CD4-positive, alpha-beta T cell treated with Interleukin-4 for 4 hours (primary cell): ENCODE measurements at regions not wholly inside any gene's neighbourhood (a gene's known extent, or its start where the extent isn't known, plus 50 kb on each side); places are given as distances from the start of the nearest gene placed in this dataset.
"Not testable (repeated sequence)": the region's sequence is repeated elsewhere in the genome, so short reads cannot be mapped to it uniquely, and the experiment has no call there.

Experiments used
- DNase-seq: peaks from one replicate; pipeline ENCODE4 v3.0.0-alpha.2; 2020

DNA sequence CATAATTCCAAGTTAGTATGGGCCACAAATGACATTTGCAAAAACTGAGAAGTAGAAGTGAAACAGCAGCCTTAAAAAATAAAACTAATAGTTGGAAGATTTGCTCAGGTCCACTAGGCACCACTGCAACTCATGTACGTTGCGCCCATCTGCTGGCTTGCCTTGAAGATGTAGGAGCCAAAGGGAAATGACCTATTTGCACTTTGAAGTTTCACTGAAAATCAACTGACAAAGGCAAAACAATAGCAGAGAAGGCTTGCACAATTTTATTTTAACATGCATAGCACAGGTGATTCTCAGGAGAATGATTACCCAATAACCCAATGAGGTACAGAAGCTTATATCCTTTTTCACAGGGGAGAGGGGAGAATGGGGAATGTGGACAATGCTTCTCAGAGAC, 170.1 kb upstream of the USP25 start:
- DNase-seq: no peak

DNA sequence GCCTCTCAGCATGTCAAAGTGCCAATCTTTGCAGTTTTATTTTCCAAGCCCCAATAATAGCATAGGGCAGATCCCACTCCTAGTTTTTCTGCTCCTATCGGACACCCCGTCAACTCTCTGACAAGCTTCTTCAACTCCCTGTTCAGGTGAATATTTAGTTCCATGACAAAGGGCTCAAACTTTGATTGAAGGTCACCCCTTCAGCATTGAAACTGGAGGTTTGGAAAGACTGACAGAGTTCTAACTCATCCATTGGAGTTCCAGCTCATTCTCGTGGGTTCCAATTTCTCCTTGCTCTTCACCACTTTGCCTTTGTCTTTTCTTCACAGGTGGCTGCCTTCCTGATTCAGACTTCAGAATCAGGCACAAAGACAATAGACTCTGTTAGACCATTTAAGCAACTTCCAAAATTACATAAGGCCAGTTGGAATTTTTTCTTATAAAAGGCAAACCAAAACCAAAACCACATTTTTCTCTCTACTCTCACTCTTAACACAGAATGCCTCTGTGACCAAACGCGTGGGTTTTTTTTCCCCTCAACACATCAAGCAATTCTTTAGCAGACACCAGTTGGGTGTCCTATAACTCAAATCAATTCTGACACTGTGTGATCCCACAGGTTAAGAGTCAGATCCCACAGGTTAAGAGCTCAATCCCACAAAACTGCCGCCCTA, 169.3 kb upstream of the USP25 start:
- DNase-seq: no peak

DNA sequence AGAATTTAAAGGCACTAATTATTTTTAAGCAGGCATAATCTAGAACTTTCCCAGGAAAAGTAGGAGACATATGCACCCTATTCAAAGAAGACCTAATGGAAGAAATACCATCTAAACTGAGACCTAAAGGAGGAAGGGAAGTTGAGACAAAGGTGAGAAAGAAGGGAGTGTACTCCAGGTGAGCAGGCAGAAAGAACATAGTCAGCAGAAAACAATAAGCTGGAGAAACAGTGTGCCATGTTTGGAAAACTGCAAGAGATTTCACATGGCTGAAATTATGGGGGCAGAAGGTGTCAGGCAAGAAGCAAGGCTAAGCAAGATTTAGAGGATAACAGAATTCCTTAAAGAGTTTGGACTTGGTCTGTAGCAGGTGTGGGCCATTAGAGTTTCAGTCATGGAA, 167.0 kb upstream of the USP25 start:
- DNase-seq: no peak

DNA sequence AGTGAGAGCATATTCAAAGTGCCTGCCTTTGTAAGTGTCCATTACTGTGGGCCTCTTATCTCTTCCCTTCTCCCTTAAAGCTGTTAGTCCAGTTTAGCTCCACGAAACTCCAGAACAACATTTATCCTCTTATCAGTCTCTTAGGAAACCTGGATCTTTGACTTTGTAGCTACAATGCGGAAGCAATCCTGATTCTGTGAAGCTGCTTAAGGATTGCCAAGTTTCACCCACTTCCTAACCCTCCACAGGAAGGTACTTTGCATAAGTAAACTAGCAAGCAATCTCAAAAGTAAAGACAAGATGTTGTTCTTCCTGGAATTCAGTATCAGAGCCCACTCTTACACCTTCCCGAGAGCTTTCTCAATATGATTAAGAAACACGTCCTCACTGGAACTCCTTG, 164.9 kb upstream of the USP25 start:
- no peak for DNase-seq

DNA sequence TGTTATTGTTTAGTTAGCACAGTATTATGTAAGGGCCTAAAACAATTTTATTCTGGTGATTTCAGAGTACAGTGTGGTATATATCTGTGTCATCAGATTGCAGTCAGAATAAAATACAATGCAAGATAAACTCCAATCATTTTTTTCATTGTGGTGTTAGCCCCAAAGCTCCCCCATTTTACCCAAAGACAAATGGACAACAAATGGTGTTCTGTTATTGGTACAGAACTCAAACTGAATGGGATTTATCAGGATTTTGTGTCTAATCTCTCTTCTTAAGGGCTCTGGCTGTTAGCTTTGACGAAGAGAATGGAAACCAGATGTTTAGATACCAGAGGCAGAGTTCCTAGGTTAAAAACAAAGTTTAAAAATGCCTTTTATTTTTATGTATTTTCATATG, 163.1 kb upstream of the USP25 start:
- no peak for DNase-seq

DNA sequence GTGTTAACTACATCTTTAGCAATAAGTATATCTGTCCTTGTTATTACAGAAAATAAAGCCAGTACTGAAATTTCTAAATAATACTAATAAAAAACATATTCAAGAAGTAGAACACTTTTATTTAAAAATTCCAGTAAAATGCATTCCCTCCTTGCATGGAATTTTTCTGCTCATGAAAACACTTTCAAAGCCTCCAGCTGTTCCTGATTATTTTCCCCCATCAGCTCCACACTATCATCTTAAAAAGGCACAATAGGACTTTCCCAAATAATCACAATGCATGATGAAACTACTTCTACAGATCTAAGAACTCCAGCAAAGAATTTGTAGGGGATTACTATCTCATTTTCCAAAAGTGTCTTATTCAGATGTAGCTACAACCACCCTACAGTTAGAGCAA, 162.6 kb upstream of the USP25 start:
- DNase-seq: no peak

DNA sequence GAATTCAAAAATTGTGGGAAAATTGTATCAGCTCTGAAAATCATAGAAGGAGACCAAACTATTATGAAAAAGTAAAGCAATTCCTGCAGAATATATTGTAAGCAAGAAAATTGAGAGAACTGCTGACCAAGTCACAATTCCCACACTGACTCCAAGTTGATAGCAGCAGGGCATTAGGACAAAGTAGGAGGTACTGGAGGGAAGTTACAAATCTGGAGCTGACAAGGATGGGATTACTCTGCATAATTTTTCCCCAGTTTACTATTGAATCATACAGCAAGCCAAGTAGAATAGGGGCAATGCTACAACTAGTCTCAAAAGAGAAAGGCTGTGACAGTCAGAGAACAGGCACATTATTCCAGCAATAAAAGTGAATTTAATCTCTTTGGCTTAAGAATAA, 161.3 kb upstream of the USP25 start:
- no peak for DNase-seq

DNA sequence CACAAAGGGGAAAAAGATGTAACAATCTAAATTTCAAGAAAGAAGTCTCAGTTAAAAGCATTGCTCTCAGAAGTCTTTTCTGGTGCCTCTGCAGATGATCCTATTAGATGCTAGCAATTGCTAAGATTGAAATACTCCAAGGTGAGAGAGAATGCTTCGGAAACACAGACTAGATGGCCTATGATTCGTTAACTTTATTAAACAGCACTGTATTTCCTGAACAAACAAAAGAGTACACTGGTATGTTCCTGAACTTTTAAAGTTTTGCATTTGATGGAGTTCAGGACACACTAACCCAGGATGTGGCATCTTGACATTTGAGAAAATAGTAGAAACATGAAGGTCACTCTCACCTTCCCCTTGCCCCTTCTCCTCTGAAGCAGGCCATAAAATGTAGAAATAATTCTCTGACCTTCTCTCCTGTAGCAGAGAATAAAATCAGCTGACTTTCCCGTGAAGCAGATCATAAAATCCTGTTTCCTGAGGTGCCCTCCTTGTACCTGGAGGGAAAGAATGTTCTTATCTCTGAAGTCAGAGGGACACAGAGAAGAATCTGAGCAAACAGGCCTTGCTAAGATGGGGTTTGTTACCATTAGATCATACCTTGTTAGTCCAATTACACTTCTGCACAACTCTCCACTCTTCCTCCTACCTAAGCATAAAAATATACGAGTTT, 142.9 kb upstream of the USP25 start:
- no peak for DNase-seq

DNA sequence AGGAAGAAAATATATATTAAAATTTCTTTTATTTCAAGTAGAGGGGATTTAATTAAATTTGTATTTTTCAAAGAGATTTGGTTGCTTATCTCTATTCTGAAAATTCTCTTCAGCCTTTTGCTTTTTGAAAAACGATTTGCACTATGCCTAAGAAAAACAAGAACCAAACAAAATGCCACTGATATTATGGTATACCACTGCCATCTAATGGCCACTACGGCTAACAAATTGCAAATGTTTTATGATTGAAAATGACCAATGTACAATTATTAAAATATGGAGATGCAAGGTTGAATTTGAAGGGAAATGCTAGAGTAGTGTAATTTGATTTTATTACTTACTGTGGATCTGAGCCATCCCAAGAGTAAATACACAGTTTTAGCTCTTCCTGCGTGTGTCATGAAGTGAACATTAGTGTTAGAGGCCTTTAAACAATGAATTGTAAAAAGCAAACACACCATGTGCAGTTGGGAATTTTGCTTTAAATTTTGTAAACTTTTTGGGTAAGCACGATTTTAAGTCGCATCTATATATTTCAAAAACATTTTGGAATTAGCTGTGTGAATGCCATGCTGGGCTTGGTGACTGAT, 137.4 kb upstream of the USP25 start:
- peak; percentile 49 for DNase-seq

DNA sequence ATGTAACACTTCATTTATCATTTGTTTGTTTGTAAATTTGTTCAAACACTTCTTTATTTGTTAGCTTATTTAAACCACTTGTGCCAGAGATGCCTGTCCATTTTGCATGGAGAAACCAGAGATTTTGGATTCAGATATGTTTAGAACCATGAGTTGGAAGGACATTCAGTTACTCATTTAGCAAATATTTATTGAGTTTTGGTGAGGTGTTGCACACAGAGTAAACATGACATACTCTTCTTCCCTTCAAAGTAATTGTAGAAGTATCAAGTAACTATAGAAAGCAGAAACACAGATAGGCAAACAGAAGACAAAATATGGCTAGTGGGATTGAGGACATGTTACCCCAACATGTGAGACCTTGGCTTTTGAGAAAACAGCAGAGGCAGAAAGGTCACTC, 136.8 kb upstream of the USP25 start:
- no peak for DNase-seq

DNA sequence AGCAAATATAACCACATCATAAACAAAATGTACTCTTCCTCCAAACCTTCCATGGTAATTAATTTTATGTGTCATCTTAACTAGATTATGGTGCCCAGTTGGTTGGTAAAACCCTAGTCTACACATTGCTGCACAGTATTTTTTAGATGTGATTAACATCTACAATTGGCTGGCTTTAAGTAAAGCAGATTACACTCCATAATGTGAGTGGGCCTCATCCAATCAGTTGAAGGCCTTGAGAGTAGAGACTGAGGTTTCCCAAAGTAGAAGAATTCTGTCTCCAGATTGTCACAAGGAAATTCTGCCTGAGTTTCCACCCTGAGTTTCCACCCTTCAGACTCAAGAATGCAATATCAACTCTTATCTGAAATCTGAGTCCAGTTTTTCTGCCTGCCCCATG, 128.4 kb upstream of the USP25 start:
- DNase-seq: no peak

DNA sequence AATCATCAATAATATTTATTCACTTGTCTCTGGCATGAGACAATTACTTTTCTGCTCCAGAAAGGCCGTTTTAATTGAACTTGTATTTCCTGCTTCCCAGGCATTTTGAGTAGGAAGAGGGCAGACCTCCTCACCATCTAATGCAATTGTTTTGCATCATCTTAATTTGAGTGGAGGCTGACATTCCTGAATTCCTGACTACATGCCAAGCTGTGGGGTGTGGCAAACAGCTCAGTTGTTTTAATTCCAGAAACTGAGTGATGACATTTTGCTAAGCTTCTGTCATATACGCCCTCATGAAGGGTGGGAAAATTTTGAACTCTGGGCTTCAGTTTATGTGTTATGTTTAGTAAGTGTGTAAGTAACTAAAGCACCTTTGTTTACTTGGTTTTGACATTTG, 125.4 kb upstream of the USP25 start:
- DNase-seq: no peak

DNA sequence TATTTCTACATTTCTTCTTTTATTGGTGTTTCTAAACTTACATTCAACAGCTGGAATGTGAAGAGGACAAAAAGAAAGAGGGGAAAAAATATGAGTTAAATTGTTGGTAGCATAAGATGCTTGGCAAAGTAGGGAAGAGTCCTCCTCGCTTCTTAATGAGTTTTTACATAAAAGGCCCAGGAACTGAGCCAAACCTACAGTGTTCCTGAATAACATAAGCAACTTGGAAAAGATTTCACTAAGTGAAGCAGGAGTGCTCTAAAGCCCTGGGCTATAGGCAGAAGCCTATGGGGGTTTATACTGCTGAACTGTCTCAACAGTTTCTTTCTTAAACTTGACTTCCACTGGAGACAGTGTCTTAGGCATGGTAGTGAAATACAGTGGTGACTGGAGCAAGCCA, 115.0 kb upstream of the USP25 start:
- no peak for DNase-seq

DNA sequence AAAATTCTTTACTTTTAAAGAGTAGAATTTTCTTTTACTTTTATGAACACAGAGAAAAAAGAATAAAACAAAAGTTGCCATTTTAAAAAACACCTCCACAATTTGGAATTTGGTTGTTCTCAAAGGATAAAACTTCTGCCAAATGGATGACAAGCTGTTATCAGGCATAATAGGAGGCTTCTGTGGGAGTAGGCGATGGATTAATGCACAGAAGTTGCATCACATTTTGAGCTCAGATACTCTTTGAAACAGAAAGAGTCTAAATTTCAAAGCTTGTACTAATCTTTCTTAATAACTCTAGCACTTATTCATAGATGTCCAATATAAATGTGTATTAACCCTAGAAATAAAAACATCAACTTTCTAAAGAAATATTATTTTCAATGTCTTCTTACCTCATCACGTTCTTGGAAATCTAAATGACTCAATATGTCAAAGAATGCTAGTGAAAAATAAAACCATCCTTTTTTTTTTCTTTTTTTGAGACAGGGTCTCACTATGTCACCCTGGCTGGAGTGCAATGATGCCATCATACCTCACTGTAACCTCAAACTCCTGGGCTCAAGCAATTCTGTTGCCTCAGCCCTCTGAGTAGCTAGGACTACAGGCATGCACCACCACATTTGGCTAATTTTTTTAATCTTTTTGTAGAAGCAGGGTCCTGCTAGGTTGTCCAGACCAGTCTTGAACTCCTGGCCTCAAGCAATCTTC, 112.8 kb upstream of the USP25 start:
- no peak for DNase-seq

DNA sequence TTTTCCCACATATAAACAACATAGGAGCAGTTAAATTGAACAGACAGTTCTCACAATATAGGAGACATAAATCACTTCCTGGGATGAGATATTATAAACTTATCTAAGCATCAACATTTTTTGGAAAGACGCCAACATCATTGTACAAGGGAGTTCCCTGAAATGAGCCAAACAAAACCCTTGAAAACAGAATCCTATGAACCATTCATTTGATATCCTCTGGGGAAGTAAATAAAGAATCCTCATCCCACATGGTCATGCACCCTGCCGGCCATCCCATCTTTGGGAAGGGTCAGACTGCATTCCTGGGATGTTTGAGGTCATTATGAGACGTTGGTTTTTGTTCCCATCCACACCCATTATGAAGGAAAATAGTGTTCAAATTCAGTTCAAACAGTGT, 111.8 kb upstream of the USP25 start:
- DNase-seq: no peak

DNA sequence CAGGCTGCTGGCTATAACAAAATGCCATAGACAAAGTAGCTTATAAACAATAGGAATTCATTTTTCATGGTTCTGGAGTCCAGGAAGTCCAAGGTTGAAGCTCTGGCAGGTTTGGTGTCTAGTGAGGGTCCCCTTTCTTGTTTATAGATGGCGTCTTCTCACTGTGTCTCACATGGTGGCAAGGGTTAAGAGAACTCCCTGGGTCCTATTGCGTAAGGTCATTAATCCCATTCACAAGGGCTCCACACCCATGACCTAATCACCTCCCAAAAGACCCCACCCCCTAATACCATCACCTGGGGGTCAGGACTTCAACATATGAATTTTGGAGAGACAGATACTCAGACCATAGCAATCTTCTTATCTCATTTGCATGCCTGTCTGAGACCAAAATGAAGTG, 108.9 kb upstream of the USP25 start:
- DNase-seq: no peak

DNA sequence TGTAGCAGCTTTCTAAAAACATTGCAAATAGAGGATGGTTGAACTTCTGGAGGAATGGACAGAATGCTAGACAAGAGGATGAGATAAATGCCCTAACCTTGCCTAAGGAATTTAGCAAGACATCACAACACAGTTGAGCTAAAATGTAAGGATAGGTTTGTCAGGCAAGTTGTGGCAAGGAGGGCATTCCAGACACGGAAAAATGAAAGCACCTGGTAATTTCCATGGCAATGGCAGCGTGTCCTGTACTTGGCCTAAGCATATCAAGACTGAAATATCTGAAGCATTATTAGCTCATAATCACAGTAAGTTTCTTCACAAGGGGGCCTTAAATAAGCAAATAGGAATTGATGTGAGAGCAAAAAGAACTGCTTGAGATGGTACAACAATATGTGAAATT, 105.1 kb upstream of the USP25 start:
- DNase-seq: no peak

DNA sequence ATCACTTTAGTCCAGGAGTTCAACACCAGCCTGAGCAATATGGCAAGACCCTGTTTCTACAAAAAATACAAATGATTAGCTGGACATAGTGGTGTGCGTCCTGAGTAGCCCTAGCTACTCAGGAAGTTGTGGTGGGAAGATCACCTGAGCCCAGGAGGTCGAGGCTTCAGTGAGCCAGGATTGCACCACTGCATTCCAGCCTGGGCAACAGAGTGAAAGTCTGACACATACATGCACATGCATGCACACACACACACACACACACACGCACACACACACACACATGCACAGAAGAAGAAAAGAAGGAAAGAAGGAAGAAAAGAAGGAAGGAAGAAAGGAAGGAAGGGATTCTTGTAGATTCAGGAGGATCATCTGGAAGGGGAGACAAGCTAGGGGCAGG, 104.4 kb upstream of the USP25 start:
- no peak for DNase-seq

DNA sequence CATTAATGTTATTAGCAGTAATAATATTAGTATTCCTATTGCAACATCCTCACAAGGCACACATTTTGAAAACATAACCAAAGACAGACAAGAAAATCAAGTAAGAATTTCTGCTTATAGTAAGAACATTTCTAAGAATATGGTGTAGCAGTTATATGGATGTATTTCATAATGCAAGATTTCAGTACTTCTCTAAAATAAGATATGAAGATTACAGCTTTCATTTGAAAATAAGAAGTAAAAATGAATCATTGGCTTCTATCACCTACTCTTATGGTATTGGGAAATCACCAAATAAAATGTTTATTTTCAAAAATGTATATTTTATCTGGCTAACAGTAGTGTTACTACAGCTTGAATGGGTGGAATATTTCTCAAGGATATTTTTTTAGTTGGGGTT, 103.8 kb upstream of the USP25 start:
- no peak for DNase-seq

DNA sequence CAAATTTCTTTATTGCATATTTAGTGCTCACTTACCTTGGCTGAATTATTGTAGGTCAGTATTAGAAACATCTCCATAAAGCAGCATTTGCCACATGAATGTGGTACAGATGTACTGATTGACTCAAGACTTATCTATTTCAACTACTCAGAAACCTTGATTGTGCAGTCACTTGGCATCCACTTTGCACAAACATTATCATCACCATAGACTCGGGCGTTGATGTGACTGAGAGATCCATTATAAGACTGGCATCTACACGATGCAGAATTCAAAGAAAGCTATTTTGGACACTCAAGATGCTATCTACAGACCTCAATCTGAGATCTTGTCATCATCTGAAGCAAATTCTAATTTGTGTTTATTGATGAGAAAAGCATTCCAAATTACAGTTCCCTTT, 102.8 kb upstream of the USP25 start:
- DNase-seq: no peak

DNA sequence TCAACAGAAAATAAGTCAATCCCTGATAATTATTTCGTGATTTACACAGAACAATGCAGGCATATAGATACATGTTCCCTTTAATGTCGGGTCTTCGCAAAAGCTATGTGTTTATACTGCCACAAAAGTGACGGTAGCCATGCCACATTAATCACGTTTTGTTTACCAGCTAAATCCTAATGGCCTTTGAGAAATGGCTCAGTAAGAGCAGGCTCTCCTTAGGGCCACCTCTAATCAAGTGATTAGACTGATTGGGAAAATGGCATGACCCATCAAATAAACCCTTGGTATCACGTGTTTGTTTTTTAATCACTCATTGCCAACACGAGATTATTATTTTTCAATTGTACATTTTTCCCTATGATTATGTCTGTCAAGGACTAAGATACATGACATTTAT, 102.0 kb upstream of the USP25 start:
- DNase-seq: no peak

DNA sequence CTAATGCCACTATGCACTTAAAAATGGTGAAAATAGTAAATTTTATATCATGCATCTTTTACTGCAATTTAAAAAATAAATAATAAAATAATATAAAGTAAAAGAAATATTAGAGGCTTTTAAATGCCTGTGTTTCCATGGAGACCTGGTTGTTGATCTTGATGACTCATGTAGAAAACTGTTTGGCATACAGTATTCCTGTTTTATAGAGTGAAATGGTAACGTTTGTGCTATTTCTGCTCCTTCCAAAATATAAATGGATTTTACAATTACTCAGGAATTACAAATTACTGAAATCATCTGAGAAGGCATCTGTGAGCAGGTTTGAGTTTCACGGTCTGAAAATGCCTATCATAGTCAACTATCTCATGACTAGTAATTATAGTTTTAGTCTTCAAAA, 98.4 kb upstream of the USP25 start:
- DNase-seq: no peak

DNA sequence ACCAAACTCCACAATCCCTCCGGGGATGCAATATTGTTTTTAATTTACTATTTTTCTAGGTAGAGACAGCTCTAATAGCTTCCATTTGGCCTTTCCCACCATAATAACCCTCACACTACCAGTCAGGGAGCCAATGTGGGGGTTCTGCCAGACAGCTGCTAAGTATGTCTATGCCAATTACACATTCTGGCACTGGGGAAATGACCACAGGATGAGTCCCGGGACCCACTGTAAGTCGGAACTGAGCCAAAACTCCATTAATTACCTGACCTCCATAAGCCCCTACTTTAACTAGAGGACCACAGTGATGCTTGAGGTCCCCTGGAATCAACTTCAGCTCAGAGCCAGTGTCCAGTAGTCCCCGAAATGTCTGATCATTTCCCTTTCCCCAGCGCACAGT, 95.2 kb upstream of the USP25 start:
- DNase-seq: not testable (repeated sequence)

DNA sequence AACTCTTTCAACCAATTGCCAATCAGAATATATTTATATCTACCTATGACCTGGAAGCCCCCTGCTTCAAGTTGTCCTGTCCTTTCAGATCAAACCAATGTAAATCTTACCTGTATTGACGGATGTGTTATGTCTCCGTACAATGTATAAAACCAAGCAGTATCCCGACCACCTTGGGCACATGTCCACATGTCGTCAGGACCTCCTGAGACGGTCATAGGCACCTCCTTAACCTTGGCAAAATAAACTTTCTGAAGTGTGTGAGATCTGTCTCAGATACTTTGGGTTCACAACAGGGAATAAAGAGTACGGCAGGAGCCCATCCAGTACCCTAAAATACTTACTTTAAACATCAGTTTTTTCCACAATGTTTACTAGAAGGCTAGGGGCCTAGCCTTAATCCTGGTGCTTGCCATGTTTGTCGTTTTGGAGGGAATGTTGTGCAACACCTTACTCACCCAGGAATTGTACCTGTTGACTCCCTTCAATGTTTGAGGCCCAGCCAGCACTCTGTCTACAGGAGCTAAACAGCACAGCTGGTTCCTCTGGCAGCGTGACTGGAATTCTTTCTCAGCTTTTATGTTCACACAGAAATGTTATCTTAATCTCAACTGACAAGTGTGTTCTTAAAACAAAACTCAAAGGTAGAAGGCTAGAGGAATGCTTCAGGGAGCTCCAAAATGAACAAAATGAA, 90.8 kb upstream of the USP25 start:
- DNase-seq: no peak
